ENCODE measurements at regions not wholly inside any gene's neighbourhood (a gene's known extent, or its start where the extent isn't known, plus 50 kb on each side); places are given as distances from the start of the nearest gene placed in this dataset.

DNA sequence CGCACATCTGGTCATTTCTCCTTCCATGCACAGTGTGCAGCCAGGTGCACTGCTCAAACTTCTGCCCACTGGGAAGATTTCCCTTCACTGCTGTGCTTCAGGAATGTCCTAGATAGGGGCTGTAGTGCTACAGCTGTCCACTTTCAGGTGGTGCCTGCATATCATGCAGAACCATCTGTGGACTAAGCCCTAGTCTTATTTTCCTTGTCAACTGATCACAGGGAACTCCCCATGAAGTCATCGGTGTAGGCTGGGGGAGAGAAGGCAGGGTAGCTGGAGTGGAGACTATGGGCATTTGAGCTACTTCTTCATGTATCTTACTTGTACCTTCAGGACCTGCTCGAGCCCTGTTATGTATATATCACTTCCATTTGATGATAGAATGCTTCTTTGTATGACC is 150.9 kb upstream of the PLCXD3 start:
- TF ChIP-seq, protein P1, sequence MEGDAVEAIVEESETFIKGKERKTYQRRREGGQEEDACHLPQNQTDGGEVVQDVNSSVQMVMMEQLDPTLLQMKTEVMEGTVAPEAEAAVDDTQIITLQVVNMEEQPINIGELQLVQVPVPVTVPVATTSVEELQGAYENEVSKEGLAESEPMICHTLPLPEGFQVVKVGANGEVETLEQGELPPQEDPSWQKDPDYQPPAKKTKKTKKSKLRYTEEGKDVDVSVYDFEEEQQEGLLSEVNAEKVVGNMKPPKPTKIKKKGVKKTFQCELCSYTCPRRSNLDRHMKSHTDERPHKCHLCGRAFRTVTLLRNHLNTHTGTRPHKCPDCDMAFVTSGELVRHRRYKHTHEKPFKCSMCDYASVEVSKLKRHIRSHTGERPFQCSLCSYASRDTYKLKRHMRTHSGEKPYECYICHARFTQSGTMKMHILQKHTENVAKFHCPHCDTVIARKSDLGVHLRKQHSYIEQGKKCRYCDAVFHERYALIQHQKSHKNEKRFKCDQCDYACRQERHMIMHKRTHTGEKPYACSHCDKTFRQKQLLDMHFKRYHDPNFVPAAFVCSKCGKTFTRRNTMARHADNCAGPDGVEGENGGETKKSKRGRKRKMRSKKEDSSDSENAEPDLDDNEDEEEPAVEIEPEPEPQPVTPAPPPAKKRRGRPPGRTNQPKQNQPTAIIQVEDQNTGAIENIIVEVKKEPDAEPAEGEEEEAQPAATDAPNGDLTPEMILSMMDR (conservative IDR thresholded peaks at IDR 0.05; ENCODE audit: low read depth, low read length): no peak
- TF ChIP-seq, protein P2, sequence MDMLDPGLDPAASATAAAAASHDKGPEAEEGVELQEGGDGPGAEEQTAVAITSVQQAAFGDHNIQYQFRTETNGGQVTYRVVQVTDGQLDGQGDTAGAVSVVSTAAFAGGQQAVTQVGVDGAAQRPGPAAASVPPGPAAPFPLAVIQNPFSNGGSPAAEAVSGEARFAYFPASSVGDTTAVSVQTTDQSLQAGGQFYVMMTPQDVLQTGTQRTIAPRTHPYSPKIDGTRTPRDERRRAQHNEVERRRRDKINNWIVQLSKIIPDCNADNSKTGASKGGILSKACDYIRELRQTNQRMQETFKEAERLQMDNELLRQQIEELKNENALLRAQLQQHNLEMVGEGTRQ (IDR thresholded peaks at IDR 0.05; ENCODE audit: low read depth, low read length): no peak
- TF ChIP-seq RFX5 (IDR thresholded peaks at IDR 0.05; ENCODE audit: low read depth, low read length): no peak
- no peak for TF ChIP-seq RCOR1 (IDR thresholded peaks at IDR 0.05; ENCODE audit: insufficient replicate concordance, low read length)
- TF ChIP-seq CEBPB (IDR thresholded peaks at IDR 0.05; ENCODE audit: low read depth, low read length): no peak
- no peak for TF ChIP-seq POLR2A (IDR thresholded peaks at IDR 0.05; ENCODE audit: low read depth, low read length)
- TF ChIP-seq MXI1 (IDR thresholded peaks at IDR 0.05; ENCODE audit: borderline replicate concordance, low read depth, low read length): no peak
- TF ChIP-seq, protein P3, sequence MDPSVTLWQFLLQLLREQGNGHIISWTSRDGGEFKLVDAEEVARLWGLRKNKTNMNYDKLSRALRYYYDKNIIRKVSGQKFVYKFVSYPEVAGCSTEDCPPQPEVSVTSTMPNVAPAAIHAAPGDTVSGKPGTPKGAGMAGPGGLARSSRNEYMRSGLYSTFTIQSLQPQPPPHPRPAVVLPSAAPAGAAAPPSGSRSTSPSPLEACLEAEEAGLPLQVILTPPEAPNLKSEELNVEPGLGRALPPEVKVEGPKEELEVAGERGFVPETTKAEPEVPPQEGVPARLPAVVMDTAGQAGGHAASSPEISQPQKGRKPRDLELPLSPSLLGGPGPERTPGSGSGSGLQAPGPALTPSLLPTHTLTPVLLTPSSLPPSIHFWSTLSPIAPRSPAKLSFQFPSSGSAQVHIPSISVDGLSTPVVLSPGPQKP (IDR thresholded peaks at IDR 0.05; ENCODE audit: borderline replicate concordance, low read depth, low read length): no peak
- no peak for TF ChIP-seq NFE2L2 (IDR thresholded peaks at IDR 0.05; ENCODE audit: low read depth, low read length)
- TF ChIP-seq SMC3 (IDR thresholded peaks at IDR 0.05; ENCODE audit: low read depth, low read length): no peak
